ENCODE measurements at regions not wholly inside any gene's neighbourhood (a gene's known extent, or its start where the extent isn't known, plus 50 kb on each side); places are given as distances from the start of the nearest gene placed in this dataset.

GRCh38 chr7:108808549-108809266 is 239.0 kb downstream of the DNAJB9 start:
- TF ChIP-seq CTCF (IDR thresholded peaks at IDR 0.05; ENCODE audit: insufficient read depth, low read depth, low read length), result no peak
- H3K4me3 ChIP-seq (ENCODE audit: low read depth, low read length), result no peak overlapping the region
- no peak for DNase-seq (ENCODE audit: low read depth)

DNA sequence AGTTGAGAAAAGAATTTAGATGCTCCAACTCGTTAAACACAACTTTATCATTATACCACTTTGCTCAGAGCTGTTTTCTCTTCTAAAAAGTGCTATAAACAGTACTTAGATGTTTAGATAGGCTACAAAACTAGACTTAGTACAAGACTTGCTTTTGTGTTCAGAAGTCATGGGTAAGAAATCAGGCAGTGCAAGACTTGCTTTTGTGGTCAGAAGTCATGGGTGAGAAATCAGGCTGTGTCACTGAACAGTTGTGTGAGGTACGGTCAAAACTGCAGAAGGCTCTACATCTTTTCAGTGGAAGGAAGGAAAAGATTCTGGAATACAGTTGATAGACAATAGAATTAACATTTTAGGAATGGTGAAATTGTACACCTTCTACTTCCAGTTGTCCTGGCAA is 239.7 kb downstream of the DNAJB9 start:
- H3K4me3 ChIP-seq (ENCODE audit: low read depth, low read length), result no peak overlapping the region
- DNase-seq (ENCODE audit: low read depth), result peak; percentile 39
- TF ChIP-seq CTCF (IDR thresholded peaks at IDR 0.05; ENCODE audit: insufficient read depth, low read depth, low read length), result no peak

GRCh38 chr7:108810756-108811385 is 241.2 kb downstream of the DNAJB9 start:
- no peak for DNase-seq (ENCODE audit: low read depth)
- no peak for TF ChIP-seq CTCF (IDR thresholded peaks at IDR 0.05; ENCODE audit: insufficient read depth, low read depth, low read length)
- no peak overlapping the region for H3K4me3 ChIP-seq (ENCODE audit: low read depth, low read length)

- no peak for DNase-seq (ENCODE audit: low read depth)
- H3K4me3 ChIP-seq (ENCODE audit: low read depth, low read length), result no peak overlapping the region
- no peak for TF ChIP-seq CTCF (IDR thresholded peaks at IDR 0.05; ENCODE audit: insufficient read depth, low read depth, low read length)
These were observed 243.8 kb downstream of the DNAJB9 start for GRCh38 chr7:108813251-108814014.

DNA sequence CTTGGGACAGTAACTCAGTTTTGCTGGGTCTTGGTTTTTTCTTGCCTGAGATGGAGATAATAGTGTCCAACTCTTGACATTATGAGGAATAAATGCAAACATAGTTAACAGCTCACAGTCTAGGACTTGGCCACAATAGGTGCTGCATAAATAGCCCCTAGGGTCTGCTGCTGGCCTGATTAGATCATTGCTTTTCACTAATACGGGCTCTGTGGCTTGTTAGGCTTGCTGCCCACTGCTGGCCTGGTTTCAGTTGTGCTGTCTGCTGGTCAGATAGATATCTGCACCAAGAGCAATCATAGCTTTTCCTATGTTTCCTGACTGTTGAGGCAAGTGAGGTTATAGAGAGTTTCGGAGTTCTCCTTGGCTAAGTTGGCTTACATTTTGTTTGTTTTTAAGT is 246.1 kb downstream of the DNAJB9 start:
- DNase-seq (ENCODE audit: low read depth), result no peak
- TF ChIP-seq CTCF (IDR thresholded peaks at IDR 0.05; ENCODE audit: insufficient read depth, low read depth, low read length), result no peak
- H3K4me3 ChIP-seq (ENCODE audit: low read depth, low read length), result no peak overlapping the region

- no peak for TF ChIP-seq CTCF (IDR thresholded peaks at IDR 0.05; ENCODE audit: insufficient read depth, low read depth, low read length)
- no peak overlapping the region for H3K4me3 ChIP-seq (ENCODE audit: low read depth, low read length)
- DNase-seq (ENCODE audit: low read depth), result no peak
These were observed 249.1 kb downstream of the DNAJB9 start for GRCh38 chr7:108818742-108819141.
